ENCODE measurements at regions not wholly inside any gene's neighbourhood (a gene's known extent, or its start where the extent isn't known, plus 50 kb on each side); places are given as distances from the start of the nearest gene placed in this dataset.
A peak's percentile ranks its signal among the peaks of the same experiment; 100 is the strongest.
"Not testable (repeated sequence)": the region's sequence is repeated elsewhere in the genome, so short reads cannot be mapped to it uniquely, and the experiment has no call there.

DNA sequence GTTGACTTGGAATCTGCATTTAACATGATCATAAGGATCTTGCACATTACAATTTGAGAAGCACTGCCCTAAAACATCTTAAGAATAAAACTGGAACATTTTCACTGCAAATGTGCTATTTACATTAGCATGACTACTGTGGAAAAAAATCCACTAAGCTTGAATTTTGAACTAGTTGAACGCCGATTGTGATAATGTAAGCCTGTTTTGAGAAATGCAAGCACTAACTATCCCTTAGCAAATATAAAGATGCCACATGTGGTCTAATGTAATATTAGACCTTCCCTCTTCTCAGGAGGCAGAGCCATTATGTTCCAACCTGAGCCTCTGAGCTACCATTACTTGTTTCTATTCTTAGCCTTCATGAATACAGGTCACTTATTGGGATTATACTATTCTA is 278.0 kb downstream of the SPATA31A6 start:
- not testable (repeated sequence) for DNase-seq (ENCODE audit: low spot score); H2AFZ ChIP-seq; H3K36me3 ChIP-seq (replicated peaks; ENCODE audit: insufficient read depth, low read depth); H3K79me2 ChIP-seq; H3K27ac ChIP-seq; H3K27me3 ChIP-seq; H4K20me1 ChIP-seq (ENCODE audit: insufficient read depth, poor library complexity, severe bottlenecking); H3K9me2 ChIP-seq (replicated peaks; ENCODE audit: insufficient read depth); H3K4me2 ChIP-seq; H3K9me3 ChIP-seq (ENCODE audit: low read depth); H3K4me1 ChIP-seq (ENCODE audit: insufficient read depth); H3K4me3 ChIP-seq
- WGBS (ENCODE audit: low lambda C conversion rate, missing lambda C conversion rate) = 49% methylated on average over 2 of the region's 2 CpGs

DNA sequence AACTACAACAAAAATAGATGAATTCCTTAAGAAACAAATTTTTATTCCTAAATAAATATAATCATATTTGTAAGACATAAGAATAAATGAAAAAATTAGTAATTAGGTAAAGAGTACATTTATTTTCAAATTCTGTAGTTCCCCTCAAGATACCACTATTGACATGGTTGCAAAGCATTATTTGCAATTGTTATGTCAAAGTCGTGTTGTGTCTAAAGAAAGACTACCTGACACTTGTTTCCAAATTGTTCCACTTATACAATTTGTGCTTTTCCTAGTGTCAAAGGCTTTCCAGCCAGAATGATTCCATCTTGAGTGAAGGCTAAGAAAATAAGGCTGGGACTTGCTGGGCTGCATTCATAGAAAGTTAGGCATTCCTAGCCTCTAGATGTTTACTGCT is 278.4 kb downstream of the SPATA31A6 start:
- not testable (repeated sequence) for DNase-seq (ENCODE audit: low spot score); H3K4me3 ChIP-seq; H3K27me3 ChIP-seq; H3K9me3 ChIP-seq (ENCODE audit: low read depth); H3K4me2 ChIP-seq; H3K4me1 ChIP-seq (ENCODE audit: insufficient read depth); H3K79me2 ChIP-seq; H3K27ac ChIP-seq; H2AFZ ChIP-seq; H3K9me2 ChIP-seq (replicated peaks; ENCODE audit: insufficient read depth); H3K36me3 ChIP-seq (replicated peaks; ENCODE audit: insufficient read depth, low read depth); H4K20me1 ChIP-seq (ENCODE audit: insufficient read depth, poor library complexity, severe bottlenecking)
- 72% methylated on average over 1 of the region's 1 CpG for WGBS (ENCODE audit: low lambda C conversion rate, missing lambda C conversion rate)

DNA sequence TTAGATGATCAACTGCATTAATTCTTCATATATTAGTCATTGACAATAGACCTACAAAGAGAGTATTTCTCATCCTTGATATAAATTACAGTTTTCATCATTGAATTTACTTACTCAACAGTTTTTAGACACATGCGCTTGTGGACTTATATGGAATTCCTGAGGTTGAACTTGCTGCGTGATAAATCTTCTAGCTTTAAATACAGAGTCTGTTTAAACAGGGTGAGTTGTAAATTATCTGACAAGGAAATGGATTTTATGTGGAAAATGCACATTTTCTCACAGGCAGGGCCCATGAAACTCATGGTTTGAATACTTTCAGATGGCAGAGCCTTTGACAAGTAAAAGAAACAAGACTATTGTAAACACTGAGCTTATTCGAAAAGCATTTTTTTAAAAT is 280.5 kb downstream of the SPATA31A6 start:
- 68% methylated on average over 3 of the region's 3 CpGs for WGBS (ENCODE audit: low lambda C conversion rate, missing lambda C conversion rate)
- not testable (repeated sequence) for DNase-seq (ENCODE audit: low spot score); H3K4me3 ChIP-seq; H3K4me1 ChIP-seq (ENCODE audit: insufficient read depth); H2AFZ ChIP-seq; H3K36me3 ChIP-seq (replicated peaks; ENCODE audit: insufficient read depth, low read depth); H3K79me2 ChIP-seq; H3K9me3 ChIP-seq (ENCODE audit: low read depth); H3K9me2 ChIP-seq (replicated peaks; ENCODE audit: insufficient read depth); H3K4me2 ChIP-seq; H3K27ac ChIP-seq; H4K20me1 ChIP-seq (ENCODE audit: insufficient read depth, poor library complexity, severe bottlenecking); H3K27me3 ChIP-seq

DNA sequence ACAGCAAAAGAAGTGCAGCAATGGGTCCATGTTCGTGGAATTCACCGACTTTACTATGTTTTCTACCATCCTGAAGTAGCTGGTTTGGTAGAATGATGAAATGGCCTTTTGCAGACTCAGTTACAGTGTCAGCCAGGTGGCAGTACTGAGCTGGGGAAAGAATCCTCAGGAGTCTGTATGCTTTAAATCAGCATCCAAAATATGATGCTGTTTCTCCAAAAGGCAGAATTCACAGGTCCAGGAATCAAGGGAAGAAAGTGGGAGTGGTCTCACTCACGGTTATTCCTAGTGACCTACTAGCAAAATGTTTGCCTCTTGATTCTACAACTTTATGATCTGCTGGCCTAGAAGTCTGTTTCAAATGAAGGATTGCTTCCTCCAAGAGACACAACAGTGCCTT is 287.1 kb downstream of the SPATA31A6 start:
- TF ChIP-seq, protein P1, sequence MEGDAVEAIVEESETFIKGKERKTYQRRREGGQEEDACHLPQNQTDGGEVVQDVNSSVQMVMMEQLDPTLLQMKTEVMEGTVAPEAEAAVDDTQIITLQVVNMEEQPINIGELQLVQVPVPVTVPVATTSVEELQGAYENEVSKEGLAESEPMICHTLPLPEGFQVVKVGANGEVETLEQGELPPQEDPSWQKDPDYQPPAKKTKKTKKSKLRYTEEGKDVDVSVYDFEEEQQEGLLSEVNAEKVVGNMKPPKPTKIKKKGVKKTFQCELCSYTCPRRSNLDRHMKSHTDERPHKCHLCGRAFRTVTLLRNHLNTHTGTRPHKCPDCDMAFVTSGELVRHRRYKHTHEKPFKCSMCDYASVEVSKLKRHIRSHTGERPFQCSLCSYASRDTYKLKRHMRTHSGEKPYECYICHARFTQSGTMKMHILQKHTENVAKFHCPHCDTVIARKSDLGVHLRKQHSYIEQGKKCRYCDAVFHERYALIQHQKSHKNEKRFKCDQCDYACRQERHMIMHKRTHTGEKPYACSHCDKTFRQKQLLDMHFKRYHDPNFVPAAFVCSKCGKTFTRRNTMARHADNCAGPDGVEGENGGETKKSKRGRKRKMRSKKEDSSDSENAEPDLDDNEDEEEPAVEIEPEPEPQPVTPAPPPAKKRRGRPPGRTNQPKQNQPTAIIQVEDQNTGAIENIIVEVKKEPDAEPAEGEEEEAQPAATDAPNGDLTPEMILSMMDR (IDR thresholded peaks at IDR 0.05; ENCODE audit: poor library complexity) = peak; percentile 47
- not testable (repeated sequence) for H3K27ac ChIP-seq; H3K9me2 ChIP-seq (replicated peaks; ENCODE audit: insufficient read depth); H3K4me2 ChIP-seq; H3K36me3 ChIP-seq (replicated peaks; ENCODE audit: insufficient read depth, low read depth); DNase-seq (ENCODE audit: low spot score); H2AFZ ChIP-seq; H3K79me2 ChIP-seq; H3K4me3 ChIP-seq; H4K20me1 ChIP-seq (ENCODE audit: insufficient read depth, poor library complexity, severe bottlenecking); H3K9me3 ChIP-seq (ENCODE audit: low read depth); H3K4me1 ChIP-seq (ENCODE audit: insufficient read depth); H3K27me3 ChIP-seq
- 50% methylated on average over 3 of the region's 3 CpGs for WGBS (ENCODE audit: low lambda C conversion rate, missing lambda C conversion rate)

DNA sequence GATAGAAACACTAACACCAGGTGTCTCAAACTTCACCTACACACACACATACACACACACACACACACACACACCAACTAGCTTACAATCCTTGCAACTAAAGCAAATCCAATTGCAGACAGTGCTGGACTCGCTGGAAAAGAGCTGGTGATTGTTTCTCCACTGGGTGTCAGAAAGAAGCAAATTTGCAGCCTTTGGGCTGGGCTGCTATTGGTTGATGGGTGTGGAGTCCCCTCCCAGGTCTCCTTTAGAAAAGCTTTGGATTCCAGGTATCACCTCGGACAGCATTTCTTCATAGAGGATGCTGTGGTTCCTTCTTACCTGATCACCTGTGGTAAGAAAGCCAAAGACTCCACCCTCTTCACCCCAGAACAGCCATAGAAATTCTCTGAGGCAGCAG is 307.5 kb downstream of the SPATA31A6 start:
- H2AFZ ChIP-seq; H3K79me2 ChIP-seq; H3K27me3 ChIP-seq; H3K36me3 ChIP-seq (replicated peaks; ENCODE audit: insufficient read depth, low read depth); H3K27ac ChIP-seq; H3K9me2 ChIP-seq (replicated peaks; ENCODE audit: insufficient read depth); H3K9me3 ChIP-seq (ENCODE audit: low read depth); H4K20me1 ChIP-seq (ENCODE audit: insufficient read depth, poor library complexity, severe bottlenecking); DNase-seq (ENCODE audit: low spot score); H3K4me3 ChIP-seq; H3K4me2 ChIP-seq; H3K4me1 ChIP-seq (ENCODE audit: insufficient read depth): not testable (repeated sequence)
- WGBS (ENCODE audit: low lambda C conversion rate, missing lambda C conversion rate) = 43% methylated on average over 1 of the region's 2 CpGs

DNA sequence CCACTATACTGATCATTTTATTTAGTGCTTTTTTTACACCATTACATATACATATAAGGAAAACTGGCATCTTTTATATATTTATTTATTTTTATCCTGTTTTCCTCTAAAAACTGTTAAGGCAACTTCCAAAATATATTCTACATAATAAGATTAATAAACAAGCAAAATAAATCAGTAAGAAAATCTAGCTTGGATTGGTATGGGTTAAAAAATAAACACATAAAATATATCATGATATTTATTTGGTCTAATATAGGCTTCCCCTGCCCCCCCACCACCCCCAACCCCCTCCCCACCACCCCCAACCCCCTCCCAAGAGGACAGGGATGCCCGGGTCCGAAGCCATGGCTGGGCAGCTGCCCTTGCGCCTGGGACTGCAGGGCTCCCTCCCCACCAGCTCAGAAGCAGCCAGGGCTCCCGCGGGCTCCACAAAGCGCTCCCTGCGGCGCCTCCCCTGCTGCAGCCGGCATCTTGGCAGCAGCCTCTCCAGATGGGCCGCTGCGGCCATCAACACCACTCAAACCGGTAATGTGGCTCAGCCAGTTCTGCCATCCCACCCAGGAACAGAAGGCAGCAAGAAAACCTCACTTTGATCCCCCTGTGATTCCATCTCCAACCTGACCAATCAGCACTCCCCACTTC is 319.3 kb downstream of the SPATA31A6 start:
- not testable (repeated sequence) for H3K4me3 ChIP-seq; H3K4me1 ChIP-seq (ENCODE audit: insufficient read depth); H3K4me2 ChIP-seq; H3K27me3 ChIP-seq; H3K9me3 ChIP-seq (ENCODE audit: low read depth); H3K79me2 ChIP-seq; H3K9me2 ChIP-seq (replicated peaks; ENCODE audit: insufficient read depth); H2AFZ ChIP-seq; H3K36me3 ChIP-seq (replicated peaks; ENCODE audit: insufficient read depth, low read depth); H4K20me1 ChIP-seq (ENCODE audit: insufficient read depth, poor library complexity, severe bottlenecking); H3K27ac ChIP-seq; DNase-seq (ENCODE audit: low spot score)
- WGBS (ENCODE audit: low lambda C conversion rate, missing lambda C conversion rate) = 67% methylated on average over 12 of the region's 12 CpGs

DNA sequence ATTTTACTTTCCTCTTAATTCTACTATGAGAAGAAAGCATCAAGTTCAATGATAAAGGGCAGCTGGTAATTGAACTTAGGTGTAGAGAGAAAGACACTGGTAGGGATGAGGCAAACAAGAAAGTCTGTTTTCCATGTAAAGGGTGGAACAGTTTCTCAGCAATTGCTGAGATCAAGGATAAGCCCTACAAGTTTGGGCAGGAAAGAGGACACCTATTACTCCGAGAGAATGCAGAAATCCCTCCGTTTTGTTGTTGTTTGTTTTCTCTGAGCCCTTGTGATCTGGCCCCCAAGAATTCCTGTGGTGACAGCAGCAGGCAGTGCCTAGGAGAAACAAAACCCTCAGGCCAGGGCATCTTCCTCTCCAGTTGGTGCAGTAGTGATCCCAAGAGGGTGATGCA is 324.7 kb downstream of the SPATA31A6 start:
- 21% methylated on average over 2 of the region's 2 CpGs for WGBS (ENCODE audit: low lambda C conversion rate, missing lambda C conversion rate)

DNA sequence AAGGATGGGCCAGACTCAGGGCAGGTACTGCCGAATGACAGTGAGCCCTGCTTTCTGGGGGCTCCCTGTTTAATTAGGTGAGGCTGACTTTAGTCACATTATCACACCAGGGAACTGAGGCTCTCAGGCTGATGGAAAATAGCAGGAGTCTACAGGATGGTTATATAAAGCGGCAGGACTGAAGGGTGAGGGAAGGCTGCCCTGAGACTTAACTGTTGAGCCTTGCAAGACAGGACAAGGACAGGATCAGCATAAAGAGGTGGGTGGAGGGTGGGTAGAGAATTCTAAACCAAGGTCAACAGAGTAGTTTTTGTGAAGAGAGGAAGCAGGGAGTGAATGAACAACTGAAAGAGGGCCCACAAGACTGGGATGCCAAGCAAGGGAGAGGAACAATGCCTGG is 330.1 kb downstream of the SPATA31A6 start:
- not testable (repeated sequence) for H3K4me1 ChIP-seq (ENCODE audit: insufficient read depth); DNase-seq (ENCODE audit: low spot score); H3K79me2 ChIP-seq; H3K9me2 ChIP-seq (replicated peaks; ENCODE audit: insufficient read depth); H3K27ac ChIP-seq; H3K27me3 ChIP-seq; H3K36me3 ChIP-seq (replicated peaks; ENCODE audit: insufficient read depth, low read depth); H2AFZ ChIP-seq; H3K4me3 ChIP-seq; H3K4me2 ChIP-seq; H4K20me1 ChIP-seq (ENCODE audit: insufficient read depth, poor library complexity, severe bottlenecking); H3K9me3 ChIP-seq (ENCODE audit: low read depth)
- no CpG with 5 or more reads among the region's 2 CpGs for WGBS (ENCODE audit: low lambda C conversion rate, missing lambda C conversion rate)

More for the DNA sequence above, 324.7 kb downstream of the SPATA31A6 start:
- not testable (repeated sequence) for H3K4me2 ChIP-seq; H3K36me3 ChIP-seq (replicated peaks; ENCODE audit: insufficient read depth, low read depth); H3K9me3 ChIP-seq (ENCODE audit: low read depth); H3K4me1 ChIP-seq (ENCODE audit: insufficient read depth); H3K79me2 ChIP-seq; H4K20me1 ChIP-seq (ENCODE audit: insufficient read depth, poor library complexity, severe bottlenecking); H3K9me2 ChIP-seq (replicated peaks; ENCODE audit: insufficient read depth); H3K4me3 ChIP-seq; DNase-seq (ENCODE audit: low spot score); H3K27ac ChIP-seq; H3K27me3 ChIP-seq; H2AFZ ChIP-seq

All from hepatocyte (in vitro differentiated cells).